Iris pigment epithelial cell (primary cell): ENCODE measurements at regions not wholly inside any gene's neighbourhood (a gene's known extent, or its start where the extent isn't known, plus 50 kb on each side); places are given as distances from the start of the nearest gene placed in this dataset.

ENCODE experiments used
- DNase-seq: peaks from one replicate; pipeline ENCODE4 v3.0.0-alpha.2; 2011; ENCODE audit warnings: low read depth

DNA sequence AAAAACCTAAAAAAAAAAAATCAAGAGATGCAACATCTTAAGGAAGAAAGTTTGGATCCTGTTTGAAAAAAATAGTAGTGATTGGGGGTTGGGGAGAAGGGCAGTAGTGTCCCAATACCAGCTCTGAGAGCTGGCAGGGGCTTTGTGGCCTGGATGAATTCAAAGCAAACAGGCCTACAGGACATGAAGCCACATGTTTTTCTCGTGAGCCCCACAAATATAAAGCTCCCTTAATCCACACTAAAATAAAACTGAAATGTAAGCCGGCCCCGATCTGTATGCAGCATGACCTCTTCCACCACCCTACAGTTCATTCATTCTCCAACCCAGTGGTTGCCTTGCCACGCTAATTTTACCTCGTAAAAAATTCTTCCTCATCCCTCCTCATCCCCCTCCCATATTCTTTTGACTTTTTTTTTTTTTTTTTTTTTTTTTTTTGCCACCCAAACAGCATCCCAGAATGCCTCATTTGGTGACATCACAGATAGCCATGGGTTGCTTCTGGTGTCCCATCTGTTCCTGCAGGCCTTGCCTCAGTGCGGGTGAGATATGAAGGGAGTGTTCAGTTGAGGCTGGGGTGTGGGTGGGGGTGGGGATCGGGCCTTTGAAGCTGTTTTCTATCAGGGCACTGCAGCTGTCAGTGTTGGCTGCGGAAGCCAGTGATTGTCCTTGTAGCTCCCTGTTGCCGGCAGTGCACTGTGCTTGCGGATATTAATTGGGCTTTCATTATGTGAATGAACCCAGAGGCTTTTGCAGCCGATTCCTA is 81.6 kb upstream of the NFIB start:
- no peak for DNase-seq

DNA sequence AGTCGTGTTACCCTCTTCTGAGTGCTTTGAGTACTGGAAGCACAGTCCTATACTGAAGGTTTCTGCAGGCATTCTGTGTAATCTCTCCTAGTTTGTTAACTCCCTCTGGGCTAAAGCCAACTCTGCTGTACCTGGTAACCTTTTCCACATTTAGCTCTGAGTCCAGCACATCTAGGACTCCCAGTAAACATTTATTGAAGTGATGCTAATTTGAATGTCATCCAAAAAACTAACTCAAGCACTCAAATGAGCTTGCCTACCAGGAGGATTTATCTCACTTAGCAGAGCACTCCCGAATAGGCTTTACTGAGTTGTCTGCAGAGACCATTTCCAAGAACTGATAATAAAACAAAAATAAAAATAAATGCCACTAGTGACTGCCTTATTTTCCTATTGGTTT is 79.5 kb upstream of the NFIB start:
- no peak for DNase-seq

DNA sequence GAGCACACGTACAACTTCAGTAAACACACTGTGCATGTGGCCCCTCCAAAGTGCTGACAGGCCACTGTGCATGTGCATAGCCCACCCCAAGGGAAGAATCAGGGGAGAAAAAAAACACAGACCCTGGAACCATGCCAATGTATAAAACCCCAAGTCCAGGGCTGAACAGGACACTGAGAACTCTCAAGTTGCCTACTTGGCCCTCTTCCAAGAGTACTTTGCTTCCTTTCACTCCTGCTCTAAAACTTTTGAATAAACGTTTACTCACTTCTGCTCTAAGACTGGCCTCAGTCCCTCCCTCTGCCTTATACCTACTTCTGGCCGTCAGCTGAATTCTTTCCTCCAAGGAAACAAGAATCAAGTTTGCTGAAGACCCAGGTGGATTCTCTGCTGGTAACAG is 77.7 kb upstream of the NFIB start:
- DNase-seq, result no peak

DNA sequence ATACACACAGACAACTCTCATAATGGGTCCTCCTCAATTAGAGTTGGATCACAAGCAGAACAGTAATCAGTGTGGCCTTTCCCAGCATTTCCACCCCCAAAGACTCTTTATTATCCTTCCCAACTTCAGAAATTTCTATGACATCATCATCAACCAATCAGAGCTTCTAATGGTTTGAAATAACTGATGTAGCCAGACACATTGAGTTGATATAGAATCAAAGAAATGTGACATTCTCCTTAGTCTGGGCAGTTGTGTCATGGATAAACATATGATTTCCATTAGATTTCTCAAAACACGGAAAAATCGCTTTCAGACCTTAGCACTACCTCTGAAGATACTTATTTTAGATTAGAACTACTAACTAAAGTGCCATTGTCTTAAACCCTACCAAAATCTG is 75.7 kb upstream of the NFIB start:
- no peak for DNase-seq

DNA sequence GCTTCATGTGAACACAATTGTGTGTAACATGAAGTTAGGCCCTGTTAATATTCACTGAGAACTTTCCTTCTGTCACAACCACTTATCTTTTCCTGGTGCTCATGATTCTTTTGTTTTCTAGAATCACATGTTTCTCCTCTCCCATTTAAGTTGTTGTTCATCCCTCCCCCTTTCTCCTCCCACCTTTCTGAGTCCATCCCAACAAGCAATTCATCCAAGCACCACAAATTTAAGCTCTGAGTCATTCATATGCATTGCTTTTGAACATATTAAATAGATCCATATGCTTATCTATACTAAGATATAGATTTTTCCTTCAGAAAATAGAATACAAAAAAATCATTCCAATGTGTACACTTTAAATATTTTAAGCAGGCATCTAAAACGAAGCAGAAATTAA is 75.2 kb upstream of the NFIB start:
- peak; percentile 5 for DNase-seq

DNA sequence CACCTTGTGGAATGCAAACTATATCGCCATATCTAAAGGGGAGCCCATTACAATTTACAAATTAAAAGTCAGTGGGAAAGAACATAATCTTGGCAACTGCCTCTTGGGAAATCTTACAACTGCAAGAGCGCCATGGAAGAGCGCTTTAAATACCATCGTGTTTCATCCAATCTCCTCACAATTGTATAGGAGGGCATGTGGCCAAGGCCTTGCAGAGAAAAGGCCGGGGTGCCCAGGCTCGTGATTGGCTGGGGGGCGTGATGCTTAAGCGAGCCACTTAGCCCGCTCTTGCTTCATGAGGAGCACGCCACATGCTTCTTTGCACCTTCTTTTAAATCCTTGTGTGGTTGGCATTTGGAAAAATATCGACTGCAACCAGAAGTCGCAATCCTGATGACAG is 69.8 kb upstream of the NFIB start:
- DNase-seq, result no peak

DNA sequence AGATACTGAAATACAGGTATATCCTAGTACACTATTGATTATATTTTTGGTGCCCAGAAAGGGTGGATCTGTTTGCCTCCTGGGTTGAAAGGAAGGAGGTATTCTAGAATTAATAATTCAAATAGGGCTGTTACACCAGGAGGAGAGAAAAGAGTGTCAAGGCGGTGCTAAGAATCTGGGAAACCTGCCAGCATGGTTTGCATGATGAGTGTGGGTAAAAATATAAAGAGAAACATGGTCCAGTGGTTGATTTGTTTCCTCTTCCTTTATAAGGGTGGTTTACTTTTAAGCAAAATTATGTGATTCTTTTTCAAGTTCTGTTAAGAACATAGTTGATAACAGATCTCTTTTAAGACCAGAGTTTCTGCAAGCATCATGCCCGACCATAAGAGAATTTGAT is 69.4 kb upstream of the NFIB start:
- peak; percentile 69 for DNase-seq

DNA sequence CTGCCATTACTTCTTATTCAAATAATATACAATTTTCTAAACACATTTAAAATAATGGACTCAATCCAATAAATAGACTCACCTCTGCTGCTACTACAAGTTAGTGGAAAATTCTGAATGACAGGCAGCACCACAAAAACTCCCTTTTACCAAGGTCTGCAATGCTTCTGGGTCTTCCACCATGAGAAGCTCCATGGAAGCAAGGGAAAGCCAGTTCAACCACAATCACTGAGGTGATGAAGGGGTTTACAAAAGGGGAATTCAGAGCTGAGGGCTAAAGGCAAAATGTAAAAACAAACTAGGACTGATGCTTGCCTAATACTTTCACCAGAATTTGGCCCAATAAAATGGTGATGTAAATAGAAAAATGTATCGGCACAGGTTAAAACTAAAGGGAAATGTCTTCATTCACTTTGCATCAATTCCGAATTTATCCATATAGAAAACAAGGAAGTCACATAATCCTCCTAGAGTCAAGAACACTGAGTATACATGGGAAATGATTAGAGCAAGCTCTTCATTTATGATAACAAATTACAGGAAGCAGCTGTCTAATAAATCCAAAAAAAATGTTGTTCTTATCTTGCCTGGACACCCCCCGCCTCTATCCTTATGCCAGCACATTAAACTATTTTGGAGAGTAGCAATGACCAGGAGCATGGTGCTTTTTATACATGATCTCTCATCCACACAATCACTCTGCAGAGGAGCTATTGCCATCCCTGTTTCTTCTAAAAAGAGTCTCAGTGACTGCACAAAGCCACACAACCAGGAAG is 66.3 kb upstream of the NFIB start:
- DNase-seq, result no peak

DNA sequence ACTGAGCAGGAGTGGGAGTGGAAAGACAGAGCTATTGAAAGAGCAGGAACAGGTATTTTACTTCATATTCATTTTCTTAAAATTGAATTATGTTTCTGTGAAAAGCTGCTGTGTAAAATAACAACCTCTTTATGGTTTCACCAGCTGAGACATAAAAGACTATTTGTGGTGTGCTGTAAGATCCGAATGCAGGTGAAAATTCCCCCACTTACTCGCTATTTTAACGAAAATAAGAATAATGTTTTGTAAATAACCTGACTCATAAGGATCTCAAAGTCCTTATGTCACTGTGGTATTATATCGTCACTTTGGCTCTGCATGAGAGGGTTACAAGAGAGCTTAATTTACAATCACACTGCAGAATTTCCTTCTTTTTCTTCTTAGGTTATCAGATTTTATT is 65.3 kb upstream of the NFIB start:
- no peak for DNase-seq

DNA sequence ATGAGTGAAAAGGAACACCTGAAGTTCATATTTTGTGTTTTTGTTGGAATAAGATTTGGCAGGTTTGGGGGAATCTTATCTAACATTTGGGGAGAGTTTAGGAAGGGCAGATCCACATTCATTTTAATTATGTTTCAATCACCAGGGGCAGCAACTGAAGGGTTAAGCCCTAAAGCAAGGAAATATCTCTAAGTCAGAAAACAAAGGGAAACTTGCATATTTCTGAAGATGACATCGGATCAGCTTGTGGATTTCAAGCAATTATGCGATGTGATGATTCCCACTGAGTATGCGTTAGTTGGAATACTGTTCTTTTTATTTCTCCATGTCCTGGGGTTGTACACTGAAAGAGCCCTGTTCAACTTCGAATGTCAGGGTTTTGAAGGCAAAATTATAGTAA is 59.8 kb upstream of the NFIB start:
- DNase-seq, result peak; percentile 23

DNA sequence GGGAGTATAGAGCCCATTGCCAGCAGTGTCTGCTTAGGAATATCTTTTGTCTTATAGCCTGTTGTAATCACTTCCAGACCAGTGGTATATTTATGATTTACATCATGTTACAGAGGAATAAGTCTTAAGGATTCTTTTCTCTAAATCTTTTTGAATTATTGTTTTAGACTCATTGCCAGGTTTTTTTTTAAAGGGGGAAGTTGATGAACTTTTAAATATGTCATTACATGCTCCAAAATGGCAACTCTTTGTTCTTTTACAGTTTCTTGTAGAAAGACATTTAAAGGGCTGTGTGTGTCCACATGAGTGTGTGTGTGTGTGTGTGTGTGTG is 59.4 kb upstream of the NFIB start:
- DNase-seq, result peak; percentile 31

DNA sequence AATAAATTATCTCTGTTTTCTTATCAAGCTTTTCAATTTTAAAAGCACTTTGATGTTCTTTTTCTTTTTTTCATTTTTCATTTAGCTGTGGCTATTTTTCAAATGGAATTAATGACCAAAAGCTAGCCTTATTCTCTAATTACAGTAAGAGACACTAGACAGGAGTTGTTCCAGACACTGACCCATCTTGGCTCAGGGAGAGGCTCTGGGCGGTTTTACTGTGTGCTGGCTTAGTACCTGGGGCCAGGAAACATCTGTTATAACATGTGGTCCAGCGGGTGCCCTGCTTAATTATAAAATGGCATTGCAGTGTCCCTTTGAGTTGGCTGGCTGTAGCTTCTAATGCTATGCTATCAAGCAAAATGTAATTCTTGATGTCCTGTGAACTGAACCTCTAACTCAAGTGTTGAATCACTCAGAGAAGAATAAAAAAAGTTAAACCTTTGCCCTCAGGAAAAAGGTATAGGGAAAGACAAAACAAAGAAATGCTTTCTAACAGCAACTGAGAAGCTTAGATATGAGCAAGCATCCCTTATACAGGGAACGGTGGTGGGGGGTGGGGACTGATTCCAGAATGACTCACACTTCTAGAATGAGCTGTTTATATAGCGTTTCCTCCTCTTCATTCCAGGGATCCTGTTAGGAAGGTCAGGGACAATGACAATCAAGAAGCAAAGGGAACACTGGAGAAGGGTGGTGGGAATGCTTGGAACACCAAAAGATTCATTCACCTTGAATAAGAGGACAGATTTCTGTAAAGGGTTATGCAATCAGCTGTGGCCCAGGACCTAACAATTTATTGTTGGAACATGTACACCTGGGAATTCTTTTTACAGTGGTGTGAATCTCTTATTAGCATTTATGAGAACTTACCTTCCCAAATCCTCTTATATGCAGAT is 58.7 kb upstream of the NFIB start:
- DNase-seq, result peak; percentile 73

DNA sequence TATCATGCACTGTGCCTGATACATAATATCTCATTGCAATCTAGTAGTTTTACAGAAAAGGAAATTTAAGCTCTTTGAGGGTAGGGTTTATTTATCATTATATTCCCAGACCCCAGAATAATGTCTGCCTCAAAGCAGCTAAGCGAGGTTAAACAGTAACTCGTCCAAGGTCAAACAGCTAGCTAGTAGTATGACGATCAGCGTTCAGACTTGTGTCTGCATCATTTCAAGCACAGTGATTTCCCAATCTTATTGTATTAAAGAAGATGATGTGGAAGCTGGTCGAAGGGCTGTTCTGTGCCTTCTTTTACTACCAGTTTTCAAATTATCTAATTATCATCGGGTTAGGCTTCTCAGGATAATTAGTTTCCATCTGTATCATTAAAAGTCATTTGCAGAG is 55.1 kb upstream of the NFIB start:
- DNase-seq, result no peak

DNA sequence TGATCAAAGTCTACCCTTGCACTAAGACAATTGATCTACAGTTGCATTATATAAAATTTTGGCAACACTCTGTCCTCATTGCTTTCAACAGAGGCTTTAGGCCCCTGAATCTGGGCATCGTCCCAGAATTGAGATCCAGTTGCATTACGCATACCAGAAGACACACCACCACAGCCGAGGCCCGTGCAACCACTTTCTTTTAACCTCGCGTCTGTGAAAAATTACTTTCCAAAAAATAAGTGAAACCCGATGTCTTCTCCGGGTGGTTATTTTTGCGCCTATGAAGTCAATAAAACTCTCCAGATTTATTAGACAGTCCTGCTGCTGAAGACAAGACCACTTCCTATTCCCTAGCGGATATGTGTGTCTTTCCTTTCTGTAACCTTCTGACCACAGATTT is 52.1 kb upstream of the NFIB start:
- peak; percentile 65 for DNase-seq

DNA sequence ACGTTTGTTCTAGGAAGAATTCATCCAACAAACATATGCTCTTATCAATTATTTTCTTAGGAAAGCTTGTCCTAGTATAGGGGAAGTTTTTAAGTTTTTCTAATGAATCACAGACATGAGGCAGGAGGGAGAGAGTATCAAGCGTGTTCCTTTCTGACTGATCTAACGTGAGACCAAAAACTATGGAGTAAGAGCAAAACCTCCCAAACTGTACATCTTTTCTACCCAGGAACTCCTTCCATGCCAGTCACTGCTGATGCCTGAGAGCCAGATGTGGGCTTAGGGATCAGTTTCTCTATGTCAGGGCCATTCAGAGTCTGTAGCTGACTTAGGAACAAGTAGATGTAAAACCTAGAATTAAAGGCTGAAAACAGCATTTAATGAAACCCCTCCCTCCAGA is 51.7 kb upstream of the NFIB start:
- DNase-seq, result no peak
